ENCODE measurements at regions not wholly inside any gene's neighbourhood (a gene's known extent, or its start where the extent isn't known, plus 50 kb on each side); places are given as distances from the start of the nearest gene placed in this dataset.

- no peak for TF ChIP-seq RARB (CRISPR knock-in tag; IDR thresholded peaks at IDR 0.05)
Observed at GRCh38 chr18:54466248-54467005, 108.7 kb downstream of the C18orf54 start (continued).

- ATAC-seq: no peak
- TF ChIP-seq PATZ1 (CRISPR knock-in tag; IDR thresholded peaks at IDR 0.05; ENCODE audit: borderline replicate concordance) (no peak), BACH2 (CRISPR knock-in tag; IDR thresholded peaks at IDR 0.05; ENCODE audit: borderline replicate concordance) (no peak), ZFP30 (CRISPR knock-in tag; IDR thresholded peaks at IDR 0.05) (no peak), ARNTL (CRISPR knock-in tag; IDR thresholded peaks at IDR 0.05; ENCODE audit: borderline replicate concordance, low read depth) (no peak), ZNF70 (CRISPR knock-in tag; IDR thresholded peaks at IDR 0.05) (no peak), TOX (CRISPR knock-in tag; IDR thresholded peaks at IDR 0.05; ENCODE audit: borderline replicate concordance) (no peak), ZNF8 (CRISPR knock-in tag; IDR thresholded peaks at IDR 0.05) (no peak), ZC3H10 (CRISPR knock-in tag; IDR thresholded peaks at IDR 0.05) (no peak), CSDC2 (CRISPR knock-in tag; IDR thresholded peaks at IDR 0.05) (no peak), SNAI2 (CRISPR knock-in tag; IDR thresholded peaks at IDR 0.05) (no peak), ISL1 (CRISPR knock-in tag; IDR thresholded peaks at IDR 0.05) (no peak), PPARA (CRISPR knock-in tag; IDR thresholded peaks at IDR 0.05; ENCODE audit: borderline replicate concordance) (no peak), TCF4 (CRISPR knock-in tag; IDR thresholded peaks at IDR 0.05; ENCODE audit: borderline replicate concordance) (no peak), OSR1 (CRISPR knock-in tag; IDR thresholded peaks at IDR 0.05) (no peak), GLIS3 (CRISPR knock-in tag; IDR thresholded peaks at IDR 0.05) (no peak), RARB (CRISPR knock-in tag; IDR thresholded peaks at IDR 0.05) (no peak)
- TF ChIP-seq, protein P1, sequence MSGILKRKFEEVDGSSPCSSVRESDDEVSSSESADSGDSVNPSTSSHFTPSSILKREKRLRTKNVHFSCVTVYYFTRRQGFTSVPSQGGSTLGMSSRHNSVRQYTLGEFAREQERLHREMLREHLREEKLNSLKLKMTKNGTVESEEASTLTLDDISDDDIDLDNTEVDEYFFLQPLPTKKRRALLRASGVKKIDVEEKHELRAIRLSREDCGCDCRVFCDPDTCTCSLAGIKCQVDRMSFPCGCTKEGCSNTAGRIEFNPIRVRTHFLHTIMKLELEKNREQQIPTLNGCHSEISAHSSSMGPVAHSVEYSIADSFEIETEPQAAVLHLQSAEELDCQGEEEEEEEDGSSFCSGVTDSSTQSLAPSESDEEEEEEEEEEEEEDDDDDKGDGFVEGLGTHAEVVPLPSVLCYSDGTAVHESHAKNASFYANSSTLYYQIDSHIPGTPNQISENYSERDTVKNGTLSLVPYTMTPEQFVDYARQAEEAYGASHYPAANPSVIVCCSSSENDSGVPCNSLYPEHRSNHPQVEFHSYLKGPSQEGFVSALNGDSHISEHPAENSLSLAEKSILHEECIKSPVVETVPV (CRISPR knock-in tag; IDR thresholded peaks at IDR 0.05): no peak
- TF ChIP-seq, protein P2, sequence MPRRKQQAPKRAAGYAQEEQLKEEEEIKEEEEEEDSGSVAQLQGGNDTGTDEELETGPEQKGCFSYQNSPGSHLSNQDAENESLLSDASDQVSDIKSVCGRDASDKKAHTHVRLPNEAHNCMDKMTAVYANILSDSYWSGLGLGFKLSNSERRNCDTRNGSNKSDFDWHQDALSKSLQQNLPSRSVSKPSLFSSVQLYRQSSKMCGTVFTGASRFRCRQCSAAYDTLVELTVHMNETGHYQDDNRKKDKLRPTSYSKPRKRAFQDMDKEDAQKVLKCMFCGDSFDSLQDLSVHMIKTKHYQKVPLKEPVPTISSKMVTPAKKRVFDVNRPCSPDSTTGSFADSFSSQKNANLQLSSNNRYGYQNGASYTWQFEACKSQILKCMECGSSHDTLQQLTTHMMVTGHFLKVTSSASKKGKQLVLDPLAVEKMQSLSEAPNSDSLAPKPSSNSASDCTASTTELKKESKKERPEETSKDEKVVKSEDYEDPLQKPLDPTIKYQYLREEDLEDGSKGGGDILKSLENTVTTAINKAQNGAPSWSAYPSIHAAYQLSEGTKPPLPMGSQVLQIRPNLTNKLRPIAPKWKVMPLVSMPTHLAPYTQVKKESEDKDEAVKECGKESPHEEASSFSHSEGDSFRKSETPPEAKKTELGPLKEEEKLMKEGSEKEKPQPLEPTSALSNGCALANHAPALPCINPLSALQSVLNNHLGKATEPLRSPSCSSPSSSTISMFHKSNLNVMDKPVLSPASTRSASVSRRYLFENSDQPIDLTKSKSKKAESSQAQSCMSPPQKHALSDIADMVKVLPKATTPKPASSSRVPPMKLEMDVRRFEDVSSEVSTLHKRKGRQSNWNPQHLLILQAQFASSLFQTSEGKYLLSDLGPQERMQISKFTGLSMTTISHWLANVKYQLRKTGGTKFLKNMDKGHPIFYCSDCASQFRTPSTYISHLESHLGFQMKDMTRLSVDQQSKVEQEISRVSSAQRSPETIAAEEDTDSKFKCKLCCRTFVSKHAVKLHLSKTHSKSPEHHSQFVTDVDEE (CRISPR knock-in tag; IDR thresholded peaks at IDR 0.05): no peak
- TF ChIP-seq, protein P3, sequence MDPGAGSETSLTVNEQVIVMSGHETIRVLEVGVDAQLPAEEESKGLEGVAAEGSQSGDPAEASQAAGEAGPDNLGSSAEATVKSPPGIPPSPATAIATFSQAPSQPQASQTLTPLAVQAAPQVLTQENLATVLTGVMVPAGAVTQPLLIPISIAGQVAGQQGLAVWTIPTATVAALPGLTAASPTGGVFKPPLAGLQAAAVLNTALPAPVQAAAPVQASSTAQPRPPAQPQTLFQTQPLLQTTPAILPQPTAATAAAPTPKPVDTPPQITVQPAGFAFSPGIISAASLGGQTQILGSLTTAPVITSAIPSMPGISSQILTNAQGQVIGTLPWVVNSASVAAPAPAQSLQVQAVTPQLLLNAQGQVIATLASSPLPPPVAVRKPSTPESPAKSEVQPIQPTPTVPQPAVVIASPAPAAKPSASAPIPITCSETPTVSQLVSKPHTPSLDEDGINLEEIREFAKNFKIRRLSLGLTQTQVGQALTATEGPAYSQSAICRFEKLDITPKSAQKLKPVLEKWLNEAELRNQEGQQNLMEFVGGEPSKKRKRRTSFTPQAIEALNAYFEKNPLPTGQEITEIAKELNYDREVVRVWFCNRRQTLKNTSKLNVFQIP (CRISPR knock-in tag; IDR thresholded peaks at IDR 0.05; ENCODE audit: borderline replicate concordance, low read depth): no peak
Observed at GRCh38 chr18:54479365-54479764, 111.7 kb upstream of the DYNAP start.

GRCh38 chr18:54480616-54481015 is 110.4 kb upstream of the DYNAP start:
- no peak for ATAC-seq
- TF ChIP-seq, protein P2 (CRISPR knock-in tag; IDR thresholded peaks at IDR 0.05): no peak
- TF ChIP-seq TCF4 (CRISPR knock-in tag; IDR thresholded peaks at IDR 0.05; ENCODE audit: borderline replicate concordance) (no peak), PATZ1 (CRISPR knock-in tag; IDR thresholded peaks at IDR 0.05; ENCODE audit: borderline replicate concordance) (no peak), ZC3H10 (CRISPR knock-in tag; IDR thresholded peaks at IDR 0.05) (no peak), ZNF565 (CRISPR knock-in tag; conservative IDR thresholded peaks at IDR 0.05; ENCODE audit: low read depth) (no peak), BACH2 (CRISPR knock-in tag; IDR thresholded peaks at IDR 0.05; ENCODE audit: borderline replicate concordance) (no peak), ZFP30 (CRISPR knock-in tag; IDR thresholded peaks at IDR 0.05) (no peak), TOX (CRISPR knock-in tag; IDR thresholded peaks at IDR 0.05; ENCODE audit: borderline replicate concordance) (no peak), CSDC2 (CRISPR knock-in tag; IDR thresholded peaks at IDR 0.05) (no peak), PPARA (CRISPR knock-in tag; IDR thresholded peaks at IDR 0.05; ENCODE audit: borderline replicate concordance) (no peak), ARNTL (CRISPR knock-in tag; IDR thresholded peaks at IDR 0.05; ENCODE audit: borderline replicate concordance, low read depth) (no peak), ESRRG (CRISPR knock-in tag; IDR thresholded peaks at IDR 0.05) (no peak), SNAI2 (CRISPR knock-in tag; IDR thresholded peaks at IDR 0.05) (no peak)
- TF ChIP-seq, protein P4, sequence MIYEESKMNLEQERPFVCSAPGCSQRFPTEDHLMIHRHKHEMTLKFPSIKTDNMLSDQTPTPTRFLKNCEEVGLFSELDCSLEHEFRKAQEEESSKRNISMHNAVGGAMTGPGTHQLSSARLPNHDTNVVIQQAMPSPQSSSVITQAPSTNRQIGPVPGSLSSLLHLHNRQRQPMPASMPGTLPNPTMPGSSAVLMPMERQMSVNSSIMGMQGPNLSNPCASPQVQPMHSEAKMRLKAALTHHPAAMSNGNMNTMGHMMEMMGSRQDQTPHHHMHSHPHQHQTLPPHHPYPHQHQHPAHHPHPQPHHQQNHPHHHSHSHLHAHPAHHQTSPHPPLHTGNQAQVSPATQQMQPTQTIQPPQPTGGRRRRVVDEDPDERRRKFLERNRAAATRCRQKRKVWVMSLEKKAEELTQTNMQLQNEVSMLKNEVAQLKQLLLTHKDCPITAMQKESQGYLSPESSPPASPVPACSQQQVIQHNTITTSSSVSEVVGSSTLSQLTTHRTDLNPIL (CRISPR knock-in tag; IDR thresholded peaks at IDR 0.05; ENCODE audit: low read depth): no peak

Data from SK-N-SH treated with all-trans-retinoic acid at 6 μM for 48 hours (cell line).